ENCODE measurements at regions not wholly inside any gene's neighbourhood (a gene's known extent, or its start where the extent isn't known, plus 50 kb on each side); places are given as distances from the start of the nearest gene placed in this dataset.
"Not testable (repeated sequence)": the region's sequence is repeated elsewhere in the genome, so short reads cannot be mapped to it uniquely, and the experiment has no call there.

DNA sequence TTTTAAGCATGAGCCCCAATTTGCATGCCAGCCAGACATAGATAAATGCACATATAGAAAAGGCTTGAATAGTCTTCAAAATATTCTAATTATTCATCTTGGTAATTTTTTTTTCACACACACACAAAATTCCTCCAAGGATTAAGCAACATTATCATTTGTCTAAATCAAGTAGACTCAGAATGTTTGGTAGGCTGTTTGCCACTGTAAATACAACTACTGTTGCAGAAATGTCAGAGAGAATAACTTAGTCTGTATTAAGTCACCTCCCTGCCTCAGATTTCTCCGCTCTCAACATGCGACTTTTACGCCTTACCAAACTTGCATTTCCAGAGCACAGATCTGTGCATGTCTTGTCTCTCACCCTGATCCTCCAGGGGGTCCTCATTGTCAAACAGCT is 265.6 kb upstream of the C9orf72 start:
- Mint-ChIP-seq H3K4me1 (ENCODE audit: low read depth) (no peaks in the 10 kb centered on the region), H3K27ac (no peak overlapping the region), H3K9me3 (no peaks in the 10 kb centered on the region), H3K4me3 (no peak overlapping the region), H3K27me3 (no peaks in the 10 kb centered on the region), H3K36me3 (ENCODE audit: low read depth) (no peaks in the 10 kb centered on the region)
- DNase-seq: no peak

DNA sequence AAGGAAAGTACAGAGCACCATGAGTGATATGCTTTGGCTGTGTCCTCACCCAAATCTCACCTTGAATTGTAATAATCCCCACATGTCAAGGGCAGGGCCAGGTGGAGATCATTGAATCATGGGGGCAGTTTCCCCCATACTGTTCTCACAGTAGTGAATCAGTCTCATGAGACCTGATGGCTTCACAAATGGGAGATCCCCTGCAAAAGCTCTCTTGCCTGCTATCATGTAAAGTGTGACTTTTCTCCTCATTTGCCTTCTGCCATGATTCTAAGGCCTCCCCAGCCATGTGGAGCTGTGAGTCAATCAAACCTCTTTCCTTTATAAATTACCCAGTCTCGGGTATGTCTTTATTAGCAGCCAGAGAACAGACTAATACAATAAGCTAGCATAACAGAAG is 266.5 kb upstream of the C9orf72 start:
- not testable (repeated sequence) for H3K4me1 Mint-ChIP-seq (ENCODE audit: low read depth)

DNA sequence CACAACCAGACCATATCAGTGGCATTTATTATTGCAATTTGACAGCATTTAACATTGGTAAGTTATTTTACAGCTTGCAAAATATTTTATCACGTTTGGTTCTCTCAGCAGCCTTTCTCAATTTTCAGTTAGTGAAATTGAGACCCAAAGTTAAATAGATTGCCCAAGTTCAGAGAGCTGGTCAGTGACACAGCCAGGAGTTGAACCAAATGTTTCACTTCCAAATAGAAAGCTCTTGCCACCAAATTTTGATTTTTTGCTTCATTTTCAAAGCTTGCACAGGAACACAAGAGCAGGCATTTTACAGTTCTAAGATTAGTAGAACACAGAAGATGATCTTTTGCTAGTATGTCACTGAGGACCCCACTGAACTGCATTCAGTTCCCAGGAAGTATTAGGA is 271.5 kb upstream of the C9orf72 start:
- peaks cover 2% of the 10 kb centered on the region for H3K9me3 Mint-ChIP-seq
- H3K27me3 Mint-ChIP-seq: peaks cover 5% of the 10 kb centered on the region
- DNase-seq: no peak
- no peaks in the 10 kb centered on the region for H3K36me3 Mint-ChIP-seq (ENCODE audit: low read depth)
- H3K4me1 Mint-ChIP-seq (ENCODE audit: low read depth): no peaks in the 10 kb centered on the region
- no peak overlapping the region for H3K27ac Mint-ChIP-seq
- no peak overlapping the region for H3K4me3 Mint-ChIP-seq

More for the DNA sequence above, 266.5 kb upstream of the C9orf72 start:
- not testable (repeated sequence) for H3K27ac Mint-ChIP-seq; H3K4me3 Mint-ChIP-seq; DNase-seq; H3K9me3 Mint-ChIP-seq; H3K27me3 Mint-ChIP-seq; H3K36me3 Mint-ChIP-seq (ENCODE audit: low read depth)

DNA sequence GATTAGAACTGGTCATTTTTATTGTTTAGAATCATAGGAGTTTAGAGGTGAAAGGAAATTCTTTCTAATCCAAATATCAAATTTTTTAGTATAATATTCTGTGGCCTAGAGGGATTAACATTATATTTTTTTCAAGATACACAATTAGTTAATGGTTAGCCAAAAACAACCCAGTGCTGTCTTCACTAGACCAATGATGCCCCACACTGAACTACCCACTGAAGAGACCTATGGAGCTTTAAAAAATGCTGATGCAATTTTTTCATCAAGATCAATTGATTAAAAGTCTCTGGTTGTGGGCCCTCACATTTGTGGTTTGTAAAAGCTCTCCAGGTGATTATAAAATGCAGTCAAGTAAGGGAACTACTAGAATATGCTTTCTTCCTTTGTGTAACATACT is 274.1 kb upstream of the C9orf72 start:
- DNase-seq: no peak
- Mint-ChIP-seq H3K27me3 (peaks cover 9% of the 10 kb centered on the region), H3K4me3 (no peak overlapping the region), H3K4me1 (ENCODE audit: low read depth) (no peaks in the 10 kb centered on the region), H3K27ac (no peak overlapping the region), H3K9me3 (peaks cover 2% of the 10 kb centered on the region), H3K36me3 (ENCODE audit: low read depth) (no peaks in the 10 kb centered on the region)

DNA sequence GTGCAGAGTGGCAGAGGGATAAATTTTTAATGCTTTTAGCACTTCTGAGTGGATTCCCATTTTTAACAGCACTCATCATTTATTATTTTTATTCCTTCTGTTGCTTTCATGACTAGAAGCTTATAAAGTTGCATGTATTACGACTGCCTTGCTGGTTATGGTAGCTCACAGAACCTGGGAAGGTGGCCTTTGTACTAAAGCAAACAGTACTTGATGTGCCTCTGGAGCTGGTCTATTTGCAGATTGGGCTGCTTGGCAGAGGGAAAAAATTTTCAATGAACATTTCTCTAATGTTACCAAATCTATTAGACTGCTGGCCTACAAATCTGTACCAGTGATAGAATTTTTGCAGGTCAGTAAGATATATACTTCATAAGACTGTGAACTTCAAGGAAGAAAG is 274.5 kb upstream of the C9orf72 start:
- no peak for DNase-seq
- Mint-ChIP-seq H3K4me3 (no peak overlapping the region), H3K27me3 (peaks cover 9% of the 10 kb centered on the region), H3K9me3 (peaks cover 2% of the 10 kb centered on the region), H3K36me3 (ENCODE audit: low read depth) (no peaks in the 10 kb centered on the region), H3K27ac (no peak overlapping the region), H3K4me1 (ENCODE audit: low read depth) (no peaks in the 10 kb centered on the region)

DNA sequence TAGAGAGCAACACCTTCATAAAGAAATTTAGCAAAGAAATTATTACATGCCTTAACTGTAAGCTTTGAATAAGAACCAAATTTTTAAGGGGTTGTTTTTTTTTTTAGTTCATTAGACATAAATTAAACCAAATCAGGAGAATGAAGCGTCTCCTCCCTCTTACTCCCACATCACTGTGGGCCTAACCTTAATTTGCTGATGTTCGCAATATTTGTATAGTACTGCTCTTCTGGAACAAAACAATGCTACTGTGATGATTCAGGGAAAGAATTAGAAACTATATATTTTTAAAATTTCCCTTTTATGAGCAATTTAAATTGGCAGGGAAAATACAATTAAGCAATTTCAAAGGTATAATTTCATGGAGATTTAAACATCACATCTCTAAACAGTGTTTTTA is 275.0 kb upstream of the C9orf72 start:
- H3K9me3 Mint-ChIP-seq: peaks cover 2% of the 10 kb centered on the region
- H3K4me1 Mint-ChIP-seq (ENCODE audit: low read depth): no peaks in the 10 kb centered on the region
- H3K27ac Mint-ChIP-seq: no peak overlapping the region
- H3K27me3 Mint-ChIP-seq: peaks cover 9% of the 10 kb centered on the region
- H3K36me3 Mint-ChIP-seq (ENCODE audit: low read depth): no peaks in the 10 kb centered on the region
- no peak overlapping the region for H3K4me3 Mint-ChIP-seq
- no peak for DNase-seq

DNA sequence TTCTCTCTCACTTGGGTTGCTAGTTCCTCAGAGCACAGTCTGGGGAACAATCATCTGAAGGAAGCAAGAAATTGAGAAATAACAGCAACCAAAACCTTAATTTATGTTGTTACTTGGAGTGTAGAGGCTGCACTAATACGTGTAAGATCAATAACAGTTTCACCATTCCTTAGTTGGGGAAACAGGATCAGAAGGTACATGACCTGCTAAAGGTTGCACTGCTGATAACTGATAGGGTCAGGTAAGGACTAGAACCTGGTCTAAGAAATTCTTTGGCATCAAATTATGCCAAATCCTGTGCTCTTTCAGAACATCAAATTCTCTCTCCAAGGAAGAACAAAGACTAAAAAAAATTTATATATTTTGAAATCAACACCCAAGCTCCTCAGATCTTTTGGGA is 278.6 kb upstream of the C9orf72 start:
- no peak for DNase-seq
- no peak overlapping the region for H3K27ac Mint-ChIP-seq
- H3K27me3 Mint-ChIP-seq: peaks cover 6% of the 10 kb centered on the region
- H3K36me3 Mint-ChIP-seq (ENCODE audit: low read depth): no peaks in the 10 kb centered on the region
- no peaks in the 10 kb centered on the region for H3K9me3 Mint-ChIP-seq
- no peaks in the 10 kb centered on the region for H3K4me1 Mint-ChIP-seq (ENCODE audit: low read depth)
- H3K4me3 Mint-ChIP-seq: no peak overlapping the region

DNA sequence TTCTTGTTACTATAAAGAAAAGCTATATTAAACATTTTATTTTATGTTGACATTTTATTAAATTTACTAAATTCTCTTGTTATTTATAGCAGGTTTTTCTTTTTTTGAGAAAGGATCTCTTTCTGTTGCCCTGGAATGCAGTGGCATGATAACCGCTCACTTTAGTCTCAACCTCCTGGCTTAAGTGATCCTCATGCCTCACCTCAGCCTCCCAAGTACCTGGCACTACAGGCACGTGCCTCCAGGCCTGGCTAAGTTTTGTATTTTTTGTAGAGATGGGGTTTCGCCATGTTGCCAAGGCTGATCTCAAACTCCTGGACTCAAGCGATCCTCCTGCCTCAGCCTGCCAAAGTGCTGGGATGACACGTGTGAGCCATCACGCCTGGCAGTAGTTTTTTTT is 280.2 kb upstream of the C9orf72 start:
- no peaks in the 10 kb centered on the region for H3K36me3 Mint-ChIP-seq (ENCODE audit: low read depth)
- H3K4me1 Mint-ChIP-seq (ENCODE audit: low read depth): no peaks in the 10 kb centered on the region
- DNase-seq: no peak
- no peak overlapping the region for H3K4me3 Mint-ChIP-seq
- no peaks in the 10 kb centered on the region for H3K9me3 Mint-ChIP-seq
- peaks cover 6% of the 10 kb centered on the region for H3K27me3 Mint-ChIP-seq
- H3K27ac Mint-ChIP-seq: no peak overlapping the region

DNA sequence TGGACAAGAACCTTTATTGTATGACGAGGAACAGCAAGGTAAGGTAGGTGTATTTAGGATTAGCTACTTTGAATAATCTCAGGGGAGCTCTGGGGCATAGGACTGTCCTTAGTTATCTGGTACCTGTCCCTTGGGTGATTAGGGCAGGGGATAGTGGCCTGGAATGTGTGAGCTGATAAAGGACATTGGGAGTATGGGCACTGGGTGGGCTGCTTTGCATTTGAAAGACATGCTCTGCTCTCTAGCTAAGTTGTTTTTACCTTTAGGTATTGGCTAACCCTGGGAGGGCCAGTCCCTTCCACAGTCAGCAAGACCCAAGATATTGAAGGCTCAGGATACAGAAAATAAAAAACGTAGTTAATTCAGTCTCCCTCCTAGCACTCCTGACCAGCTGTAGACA is 282.8 kb upstream of the C9orf72 start:
- no peak overlapping the region for H3K27ac Mint-ChIP-seq
- H3K36me3 Mint-ChIP-seq (ENCODE audit: low read depth): no peaks in the 10 kb centered on the region
- H3K9me3 Mint-ChIP-seq: no peaks in the 10 kb centered on the region
- no peak overlapping the region for H3K4me3 Mint-ChIP-seq
- H3K27me3 Mint-ChIP-seq: no peaks in the 10 kb centered on the region
- H3K4me1 Mint-ChIP-seq (ENCODE audit: low read depth): no peaks in the 10 kb centered on the region
- DNase-seq: no peak

DNA sequence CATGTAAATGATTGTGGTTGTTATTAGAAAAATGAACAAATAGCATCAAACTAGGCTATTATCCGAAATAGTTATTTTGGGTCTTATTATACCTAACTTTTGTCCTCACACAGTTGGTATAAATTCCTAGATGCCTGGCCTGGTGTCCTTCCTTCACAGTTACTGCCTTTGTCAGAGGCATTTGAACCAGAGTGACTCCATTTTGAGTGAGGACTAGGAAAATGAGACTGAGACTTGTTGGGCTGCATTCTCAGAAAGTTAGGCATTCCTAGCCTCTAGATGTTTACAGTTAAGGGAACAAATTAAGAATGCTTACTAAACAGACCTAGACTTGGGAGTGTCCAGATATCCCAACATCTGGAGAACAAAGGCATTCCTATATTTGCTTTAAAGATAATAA is 283.5 kb upstream of the C9orf72 start:
- no peaks in the 10 kb centered on the region for H3K27me3 Mint-ChIP-seq
- no peak overlapping the region for H3K4me3 Mint-ChIP-seq
- H3K9me3 Mint-ChIP-seq: no peaks in the 10 kb centered on the region
- H3K27ac Mint-ChIP-seq: no peak overlapping the region
- no peaks in the 10 kb centered on the region for H3K4me1 Mint-ChIP-seq (ENCODE audit: low read depth)
- DNase-seq: no peak
- H3K36me3 Mint-ChIP-seq (ENCODE audit: low read depth): no peaks in the 10 kb centered on the region

DNA sequence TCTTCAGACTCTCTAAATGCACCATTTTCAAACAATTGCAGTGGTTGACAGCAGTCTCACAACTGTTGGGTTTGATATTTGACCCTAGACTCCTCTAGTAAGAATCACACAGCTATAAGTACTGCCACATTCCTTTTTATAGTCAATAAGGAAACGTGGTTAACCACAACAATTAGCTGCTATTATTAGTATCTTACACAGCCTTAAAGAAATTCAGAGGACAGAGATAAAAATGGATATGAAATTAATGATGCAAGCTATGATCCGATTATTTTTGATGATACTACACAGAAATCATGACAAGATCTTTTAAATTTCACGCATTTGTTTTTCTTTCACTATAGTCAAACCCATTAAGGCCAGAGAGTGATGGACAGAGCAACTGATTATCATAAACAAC is 288.6 kb upstream of the C9orf72 start:
- no peak overlapping the region for H3K4me3 Mint-ChIP-seq
- no peaks in the 10 kb centered on the region for H3K4me1 Mint-ChIP-seq (ENCODE audit: low read depth)
- H3K27ac Mint-ChIP-seq: no peak overlapping the region
- H3K9me3 Mint-ChIP-seq: no peaks in the 10 kb centered on the region
- H3K36me3 Mint-ChIP-seq (ENCODE audit: low read depth): no peaks in the 10 kb centered on the region
- peaks cover 5% of the 10 kb centered on the region for H3K27me3 Mint-ChIP-seq
- DNase-seq: no peak

DNA sequence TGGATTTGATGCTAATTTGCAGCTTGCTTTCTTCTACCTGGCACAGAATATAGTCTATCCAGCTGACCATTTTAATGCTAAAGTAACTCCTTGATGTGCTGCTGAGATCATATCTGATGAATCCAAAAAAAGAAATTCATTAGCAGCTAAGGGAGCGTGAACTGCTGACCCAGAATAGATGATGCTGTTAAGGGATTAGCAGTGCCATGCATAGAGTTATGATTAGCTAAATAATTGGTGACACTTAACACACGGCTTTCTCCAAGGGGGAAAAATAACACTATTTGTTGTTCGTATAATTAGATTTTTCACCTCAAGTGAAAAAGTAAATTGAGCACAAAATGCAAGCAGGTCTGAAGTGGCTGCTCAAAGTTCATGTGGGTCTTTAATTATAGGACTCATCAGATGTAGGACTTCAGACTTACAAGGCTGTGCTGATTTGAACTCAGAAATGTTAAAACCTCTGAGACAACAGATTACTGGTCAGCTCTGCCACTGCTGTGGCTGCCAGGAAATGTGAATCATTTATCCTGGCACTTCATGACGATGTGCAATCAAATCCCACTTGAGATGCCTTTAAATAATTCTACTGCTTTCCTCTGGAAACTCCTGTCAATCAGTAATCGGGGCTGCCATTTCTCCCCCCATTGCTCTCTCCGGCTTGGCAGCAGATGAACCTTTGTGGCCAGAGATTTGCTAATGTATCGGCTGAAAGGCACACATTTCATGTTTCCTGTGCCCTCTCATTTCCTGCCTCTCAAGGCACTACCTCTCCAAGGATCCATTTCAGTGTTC is 291.6 kb upstream of the C9orf72 start:
- no peaks in the 10 kb centered on the region for H3K9me3 Mint-ChIP-seq
- peaks cover 5% of the 10 kb centered on the region for H3K27me3 Mint-ChIP-seq
- no peaks in the 10 kb centered on the region for H3K36me3 Mint-ChIP-seq (ENCODE audit: low read depth)
- H3K4me1 Mint-ChIP-seq (ENCODE audit: low read depth): no peaks in the 10 kb centered on the region
- no peak overlapping the region for H3K27ac Mint-ChIP-seq
- no peak overlapping the region for H3K4me3 Mint-ChIP-seq
- no peak for DNase-seq

DNA sequence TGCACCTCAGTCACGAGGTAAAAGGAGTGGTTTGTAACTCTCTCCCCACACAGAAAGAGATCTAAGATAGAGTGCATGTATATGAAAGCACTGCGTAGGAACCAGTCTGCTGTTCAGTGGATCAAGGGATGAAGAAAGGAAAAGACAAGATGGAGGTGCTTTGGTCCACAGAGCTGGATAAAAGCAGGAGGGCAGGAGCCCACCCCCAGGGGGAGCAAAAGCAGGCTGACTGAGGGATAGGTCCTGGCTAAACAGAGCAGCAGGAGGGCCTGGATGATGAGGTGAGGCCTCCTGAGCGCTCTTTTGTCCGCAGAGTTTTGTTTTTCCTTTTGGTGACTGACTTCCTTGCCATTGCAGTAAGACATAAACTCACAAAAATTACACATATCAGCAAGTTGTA is 293.5 kb upstream of the C9orf72 start:
- DNase-seq: no peak
- Mint-ChIP-seq H3K27ac (no peak overlapping the region), H3K36me3 (ENCODE audit: low read depth) (no peaks in the 10 kb centered on the region), H3K9me3 (no peaks in the 10 kb centered on the region), H3K4me3 (no peak overlapping the region), H3K27me3 (peaks cover 5% of the 10 kb centered on the region), H3K4me1 (ENCODE audit: low read depth) (no peaks in the 10 kb centered on the region)

DNA sequence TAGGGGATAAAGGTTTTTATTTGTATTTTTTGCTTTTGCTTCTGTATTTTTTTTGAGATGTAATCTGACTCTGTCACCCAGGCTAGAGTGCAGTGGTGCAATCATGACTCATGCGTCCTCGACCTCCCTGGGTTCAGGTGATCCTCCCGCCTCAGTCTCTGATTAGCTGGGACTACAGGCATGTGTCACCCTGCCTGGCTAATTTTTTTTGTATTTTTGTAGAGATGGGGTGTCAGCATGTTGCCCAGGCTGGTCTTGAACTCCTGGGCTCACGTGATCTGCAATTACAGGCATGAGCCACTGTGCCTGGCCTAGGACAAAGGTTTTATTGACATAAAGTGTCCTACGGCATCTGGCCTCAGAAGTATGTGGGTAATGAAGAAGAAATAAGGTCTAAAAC is 297.1 kb upstream of the C9orf72 start:
- Mint-ChIP-seq H3K4me3 (no peak overlapping the region), H3K27me3 (peaks cover under 1% of the 10 kb centered on the region), H3K36me3 (ENCODE audit: low read depth) (no peaks in the 10 kb centered on the region), H3K4me1 (ENCODE audit: low read depth) (no peaks in the 10 kb centered on the region), H3K27ac (no peak overlapping the region), H3K9me3 (no peaks in the 10 kb centered on the region)
- no peak for DNase-seq

DNA sequence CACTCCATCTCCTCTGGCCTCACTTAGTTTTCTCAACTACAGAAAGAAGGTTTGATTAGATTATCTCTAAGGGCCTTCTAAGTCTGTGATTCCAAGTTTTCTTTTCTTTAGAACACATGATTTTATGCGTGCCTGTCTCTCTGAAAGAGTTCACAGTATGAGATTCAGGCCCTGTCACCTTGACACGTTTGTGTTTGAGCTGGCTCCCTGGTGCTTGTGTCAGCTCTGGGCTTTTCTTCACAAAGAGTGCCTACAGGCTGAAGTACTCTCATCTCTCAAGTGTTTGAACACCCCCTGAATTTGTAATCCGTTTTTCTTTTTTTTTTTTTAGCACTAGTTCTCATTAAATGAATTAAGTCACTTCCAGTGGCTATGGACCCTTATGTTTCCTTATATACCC is 306.9 kb upstream of the C9orf72 start:
- Mint-ChIP-seq H3K4me3 (no peak overlapping the region), H3K4me1 (ENCODE audit: low read depth) (no peaks in the 10 kb centered on the region), H3K36me3 (ENCODE audit: low read depth) (no peaks in the 10 kb centered on the region), H3K9me3 (no peaks in the 10 kb centered on the region), H3K27me3 (no peaks in the 10 kb centered on the region), H3K27ac (no peak overlapping the region)
- no peak for DNase-seq

DNA sequence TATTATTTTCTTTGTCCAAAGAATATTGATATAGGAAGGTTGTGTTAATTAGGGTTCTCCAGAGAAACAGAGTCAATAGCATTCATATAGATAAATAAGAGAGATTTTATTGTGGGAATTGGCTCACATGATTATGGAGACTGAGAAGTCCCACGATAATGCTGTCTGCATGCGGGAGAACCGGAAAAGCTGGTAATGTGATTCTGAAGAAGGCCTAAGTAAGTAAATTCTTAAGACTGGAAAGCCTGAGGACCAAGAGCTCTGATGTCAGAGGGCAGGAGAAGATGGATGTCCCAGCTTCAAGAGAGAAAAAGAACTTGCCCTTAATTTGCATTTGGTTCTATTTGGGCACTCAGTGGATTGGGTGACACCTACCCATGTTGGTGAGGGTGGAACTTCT is 307.4 kb upstream of the C9orf72 start:
- H3K27ac Mint-ChIP-seq: no peak overlapping the region
- H3K4me3 Mint-ChIP-seq: no peak overlapping the region
- H3K27me3 Mint-ChIP-seq: no peaks in the 10 kb centered on the region
- no peaks in the 10 kb centered on the region for H3K4me1 Mint-ChIP-seq (ENCODE audit: low read depth)
- H3K9me3 Mint-ChIP-seq: no peaks in the 10 kb centered on the region
- DNase-seq: no peak
- H3K36me3 Mint-ChIP-seq (ENCODE audit: low read depth): no peaks in the 10 kb centered on the region

Data from activated T-cell treated with anti-CD3 and anti-CD28 coated beads, Interleukin-2, amount 50 U/mL, for 24 hours (primary cell).